ENCODE measurements at regions not wholly inside any gene's neighbourhood (a gene's known extent, or its start where the extent isn't known, plus 50 kb on each side); places are given as distances from the start of the nearest gene placed in this dataset.

GRCh38 chr12:90677055-90677454, 277.9 kb downstream of the CCER1 start:
- no peak for TF ChIP-seq CTCF (IDR thresholded peaks at IDR 0.05)
- TF ChIP-seq POLR2A (IDR thresholded peaks at IDR 0.05), result no peak
- TF ChIP-seq POLR2AphosphoS5 (IDR thresholded peaks at IDR 0.05), result no peak
